ENCODE measurements at regions not wholly inside any gene's neighbourhood (a gene's known extent, or its start where the extent isn't known, plus 50 kb on each side); places are given as distances from the start of the nearest gene placed in this dataset.

GRCh38 chr1:232459826-232460225, 170.1 kb downstream of the SIPA1L2 start:
- TF ChIP-seq POLR2AphosphoS5 (IDR thresholded peaks at IDR 0.05; ENCODE audit: low read depth), result no peak
- TF ChIP-seq REST (IDR thresholded peaks at IDR 0.05; ENCODE audit: insufficient replicate concordance, low read depth), result no peak
- no peak for TF ChIP-seq CTCF (IDR thresholded peaks at IDR 0.05; ENCODE audit: insufficient read depth, low read length)
